ENCODE measurements at regions not wholly inside any gene's neighbourhood (a gene's known extent, or its start where the extent isn't known, plus 50 kb on each side); places are given as distances from the start of the nearest gene placed in this dataset.

- Histone ChIP-seq H3K9me3 (no peaks in the 10 kb centered on the region), H3K36me3 (no peaks in the 10 kb centered on the region), H3K4me3 (no peak overlapping the region), H3K27ac (no peak overlapping the region), H3K27me3 (no peaks in the 10 kb centered on the region), H3K4me1 (no peaks in the 10 kb centered on the region)
- TF ChIP-seq POLR2A (IDR thresholded peaks at IDR 0.05): no peak
- TF ChIP-seq POLR2AphosphoS5 (IDR thresholded peaks at IDR 0.05; ENCODE audit: insufficient read depth in 1 of 2, low read depth in 1 of 2): no peak
- TF ChIP-seq CTCF (IDR thresholded peaks at IDR 0.05): no peak
- intact Hi-C loops (cut with DNase I): no loop called here
- no peak for DNase-seq (ENCODE audit: extremely low spot score in 2 of 2)
Observed at GRCh38 chr1:101105877-101106276, 80.3 kb upstream of the DPH5 start.

GRCh38 chr1:101102426-101103156 lies 77.0 kb upstream of the DPH5 start:
- Histone ChIP-seq H3K4me3 (no peak overlapping the region), H3K9me3 (no peaks in the 10 kb centered on the region), H3K27me3 (no peaks in the 10 kb centered on the region), H3K4me1 (no peaks in the 10 kb centered on the region), H3K27ac (no peak overlapping the region), H3K36me3 (no peaks in the 10 kb centered on the region)
- TF ChIP-seq POLR2A (IDR thresholded peaks at IDR 0.05): no peak
- TF ChIP-seq POLR2AphosphoS5 (IDR thresholded peaks at IDR 0.05; ENCODE audit: insufficient read depth in 1 of 2, low read depth in 1 of 2): no peak
- TF ChIP-seq CTCF (IDR thresholded peaks at IDR 0.05): no peak
- no peak for DNase-seq (ENCODE audit: extremely low spot score in 2 of 2)
- intact Hi-C loops (cut with DNase I): no loop called here

GRCh38 chr1:101101360-101101759 lies 75.8 kb upstream of the DPH5 start:
- intact Hi-C loops (cut with DNase I): no loop called here
- TF ChIP-seq POLR2AphosphoS5 (IDR thresholded peaks at IDR 0.05; ENCODE audit: insufficient read depth in 1 of 2, low read depth in 1 of 2) (no peak), CTCF (IDR thresholded peaks at IDR 0.05) (no peak), POLR2A (IDR thresholded peaks at IDR 0.05) (no peak)

GRCh38 chr1:101100674-101101073 lies 75.1 kb upstream of the DPH5 start:
- H3K27me3 ChIP-seq: no peaks in the 10 kb centered on the region
- DNase-seq (ENCODE audit: extremely low spot score in 2 of 2): no peak
- H3K9me3 ChIP-seq: no peaks in the 10 kb centered on the region
- H3K27ac ChIP-seq: no peak overlapping the region
- TF ChIP-seq POLR2AphosphoS5 (IDR thresholded peaks at IDR 0.05; ENCODE audit: insufficient read depth in 1 of 2, low read depth in 1 of 2) (no peak), POLR2A (IDR thresholded peaks at IDR 0.05) (no peak), CTCF (IDR thresholded peaks at IDR 0.05) (no peak)
- no peaks in the 10 kb centered on the region for H3K36me3 ChIP-seq
- intact Hi-C loops (cut with DNase I): no loop called here
- H3K4me1 ChIP-seq: no peaks in the 10 kb centered on the region
- no peak overlapping the region for H3K4me3 ChIP-seq

More at GRCh38 chr1:101101360-101101759, 75.8 kb upstream of the DPH5 start:
- no peaks in the 10 kb centered on the region for H3K27me3 ChIP-seq
- no peak overlapping the region for H3K4me3 ChIP-seq
- no peaks in the 10 kb centered on the region for H3K9me3 ChIP-seq
- no peaks in the 10 kb centered on the region for H3K4me1 ChIP-seq
- H3K36me3 ChIP-seq: no peaks in the 10 kb centered on the region
- no peak for DNase-seq (ENCODE audit: extremely low spot score in 2 of 2)
- no peak overlapping the region for H3K27ac ChIP-seq

GRCh38 chr1:101098907-101099306 lies 73.3 kb upstream of the DPH5 start:
- no peaks in the 10 kb centered on the region for H3K27me3 ChIP-seq
- intact Hi-C loops (cut with DNase I): no loop called here
- no peaks in the 10 kb centered on the region for H3K9me3 ChIP-seq
- no peak overlapping the region for H3K27ac ChIP-seq
- no peaks in the 10 kb centered on the region for H3K36me3 ChIP-seq
- no peak for DNase-seq (ENCODE audit: extremely low spot score in 2 of 2)
- no peaks in the 10 kb centered on the region for H3K4me1 ChIP-seq
- no peak for TF ChIP-seq CTCF (IDR thresholded peaks at IDR 0.05)
- TF ChIP-seq POLR2A (IDR thresholded peaks at IDR 0.05): no peak
- TF ChIP-seq POLR2AphosphoS5 (IDR thresholded peaks at IDR 0.05; ENCODE audit: insufficient read depth in 1 of 2, low read depth in 1 of 2): no peak
- H3K4me3 ChIP-seq: no peak overlapping the region

All from vagina (tissue), 2 donors.